HG03135 (cell line): ENCODE measurements at regions not wholly inside any gene's neighbourhood (a gene's known extent, or its start where the extent isn't known, plus 50 kb on each side); places are given as distances from the start of the nearest gene placed in this dataset.
"Not testable (repeated sequence)": the region's sequence is repeated elsewhere in the genome, so short reads cannot be mapped to it uniquely, and the experiment has no call there.

Experiments used
- ATAC-seq: cut with Tn5 transposase; IDR thresholded peaks from one replicate; pipeline ENCODE4 v1.9.1; 2021; ENCODE audit warnings: mild to moderate bottlenecking, moderate library complexity; ENCODE audit not compliant: unreplicated experiment

DNA sequence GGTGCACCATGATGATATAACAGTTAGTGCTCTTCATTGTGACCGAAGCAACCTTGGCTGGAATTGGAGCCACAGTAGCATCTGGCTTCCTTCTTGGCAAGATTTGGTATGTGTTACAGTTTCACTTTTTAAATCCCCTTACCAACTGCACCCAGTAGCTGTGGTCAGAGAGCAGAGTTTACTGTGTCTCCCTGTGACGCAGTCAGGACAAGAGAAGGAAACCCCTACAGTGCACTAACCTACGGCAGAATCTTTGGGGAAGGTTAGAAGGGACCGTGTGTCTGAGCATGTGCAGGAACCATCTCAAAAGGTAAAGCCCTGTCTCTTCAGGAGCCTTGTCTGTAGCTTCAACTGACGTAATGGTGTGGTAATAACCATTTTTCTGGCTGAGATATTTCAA, 134.0 kb downstream of the FAM72B start:
- ATAC-seq = not testable (repeated sequence)

DNA sequence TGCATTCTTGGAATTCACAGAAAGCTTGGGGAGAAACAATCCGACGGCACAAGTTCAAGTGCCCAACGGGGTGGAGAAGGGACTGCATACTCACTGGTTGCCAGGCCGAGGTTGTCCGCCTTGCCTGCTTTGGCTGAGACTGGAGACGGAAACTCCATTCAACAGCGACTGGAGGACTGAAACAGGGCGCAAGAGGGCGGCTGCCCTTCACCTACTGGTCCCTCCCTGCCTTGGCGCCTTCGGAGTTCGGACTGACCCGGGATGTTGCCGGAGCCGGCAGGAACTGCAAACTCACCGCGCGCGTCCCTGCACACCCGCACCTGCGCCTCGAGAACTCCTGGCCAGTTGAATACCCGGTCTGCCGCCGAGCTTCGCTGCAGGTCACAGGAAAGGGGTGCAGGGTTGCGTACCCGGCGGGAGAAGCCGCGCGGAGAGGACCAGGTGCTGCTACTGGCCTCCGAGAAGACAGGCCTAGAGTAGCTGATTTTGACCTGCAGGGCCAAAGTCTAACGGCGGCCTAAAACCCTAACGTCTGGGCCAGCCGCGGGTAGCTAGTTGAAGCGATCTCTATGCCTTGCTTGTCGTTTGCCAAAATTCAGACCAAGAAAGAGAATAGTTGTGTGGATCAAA, 132.9 kb downstream of the FAM72B start:
- ATAC-seq = not testable (repeated sequence)

DNA sequence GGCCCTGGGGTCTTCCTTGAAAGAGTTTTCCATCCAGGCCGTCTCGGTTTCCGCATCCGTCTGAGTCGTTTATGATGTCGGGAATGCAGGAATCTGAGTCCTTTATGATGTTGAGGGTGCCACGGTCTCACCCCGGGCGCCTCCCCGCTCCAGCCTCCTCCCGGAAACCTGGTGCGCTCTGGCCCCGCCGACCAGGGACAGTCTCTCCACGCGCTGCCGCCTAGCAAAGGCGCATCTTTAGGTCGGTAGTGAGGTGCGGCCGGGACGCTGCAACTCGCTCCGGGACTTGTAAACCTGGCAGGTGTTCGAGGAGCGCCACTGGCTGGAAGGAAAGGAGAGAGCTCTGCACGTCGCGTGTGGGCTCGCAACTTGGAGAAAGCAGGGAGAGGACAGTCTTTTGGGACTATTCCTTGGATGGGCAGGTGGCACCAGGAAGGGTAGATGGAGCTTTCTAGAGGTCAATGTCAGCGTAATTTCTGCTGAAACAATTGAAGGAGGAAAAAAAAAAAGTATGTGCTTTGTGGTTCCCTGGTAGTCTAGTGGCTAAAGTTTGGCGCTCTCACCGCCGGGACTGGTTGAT, 132.0 kb downstream of the FAM72B start:
- ATAC-seq = not testable (repeated sequence)

DNA sequence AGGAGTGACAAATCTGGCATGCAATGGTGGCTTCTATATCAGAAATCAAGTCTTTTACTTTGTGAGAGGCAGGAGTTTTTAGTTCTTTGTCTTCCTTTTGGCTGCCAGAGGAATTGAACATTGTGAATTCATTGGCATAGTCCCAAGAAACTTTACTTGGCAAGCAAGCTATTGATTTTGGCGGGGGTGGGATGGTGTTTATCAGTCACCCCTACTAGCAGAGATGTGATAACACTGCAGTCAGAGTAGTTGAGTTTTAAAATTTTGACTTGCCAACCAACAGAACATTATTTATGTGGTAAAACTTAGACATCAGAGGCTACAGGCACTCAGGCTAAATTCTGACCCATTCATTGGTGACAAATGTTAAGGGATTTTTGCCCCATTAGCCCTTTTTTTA, 129.2 kb downstream of the FAM72B start:
- not testable (repeated sequence) for ATAC-seq

DNA sequence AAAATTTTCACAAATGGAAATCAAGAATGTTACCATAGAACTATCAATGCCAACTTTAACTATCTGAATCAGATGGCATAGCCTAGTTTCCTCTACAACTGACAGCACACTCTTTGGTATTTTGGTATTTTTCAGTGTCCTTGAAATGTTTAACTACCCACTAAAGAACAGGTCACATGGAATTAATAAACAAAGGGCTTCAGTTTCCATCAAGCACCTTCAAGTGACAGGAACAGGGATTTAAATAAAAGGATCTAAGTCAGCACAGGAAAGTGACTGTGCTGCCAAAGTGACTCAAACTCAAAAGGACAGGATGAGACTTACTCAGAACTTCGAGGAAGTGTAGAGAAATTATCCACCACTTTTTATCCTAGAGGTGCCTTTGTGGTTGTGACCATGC, 117.2 kb downstream of the FAM72B start:
- not testable (repeated sequence) for ATAC-seq

GRCh38 chr1:121068738-121069499, 115.2 kb downstream of the FAM72B start:
- ATAC-seq = not testable (repeated sequence)

DNA sequence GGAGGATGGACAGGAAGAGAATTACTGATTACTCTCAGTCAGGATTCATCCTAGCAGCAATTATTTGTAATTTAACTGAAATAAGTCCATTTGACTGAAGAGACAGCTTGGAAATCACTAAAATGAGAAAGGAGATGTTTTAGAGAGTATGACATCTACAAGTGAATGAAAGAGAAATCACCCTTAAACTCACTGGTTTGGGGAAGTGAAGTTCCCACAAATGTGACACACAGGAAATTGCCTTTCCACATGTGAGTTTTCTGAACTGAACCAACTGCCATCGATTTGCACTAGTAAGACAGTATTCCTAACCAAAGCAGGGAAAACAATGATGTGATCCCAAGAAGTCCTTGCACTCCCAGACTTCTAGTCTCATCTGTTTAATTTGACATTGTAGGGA, 110.3 kb downstream of the FAM72B start:
- ATAC-seq = not testable (repeated sequence)

- not testable (repeated sequence) for ATAC-seq
These were observed 108.8 kb downstream of the FAM72B start for GRCh38 chr1:121075254-121075805.

DNA sequence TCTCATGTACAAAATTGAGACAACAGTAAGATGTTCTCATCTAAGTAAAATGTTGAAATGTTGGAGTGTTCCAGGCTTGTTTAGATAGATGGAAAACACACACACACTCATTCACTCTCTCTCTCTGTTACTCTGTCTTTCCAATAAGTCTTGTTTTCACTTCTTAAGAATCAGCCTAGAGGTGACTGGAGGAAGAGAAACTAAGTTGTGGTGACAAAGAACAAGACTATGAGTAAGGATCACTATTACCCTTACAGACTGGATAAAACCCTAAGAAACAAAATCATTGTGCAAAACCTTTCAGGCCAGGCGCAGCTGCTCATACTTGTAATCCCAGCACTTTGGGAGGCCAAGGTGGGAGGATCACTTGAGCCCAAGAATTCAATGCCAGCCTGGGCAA, 107.5 kb downstream of the FAM72B start:
- ATAC-seq = not testable (repeated sequence)

- ATAC-seq = not testable (repeated sequence)
These were observed 104.5 kb downstream of the FAM72B start for GRCh38 chr1:121079655-121080054.

- ATAC-seq = not testable (repeated sequence)
These were observed 103.8 kb downstream of the FAM72B start for GRCh38 chr1:121080197-121080903.

- not testable (repeated sequence) for ATAC-seq
These were observed 103.3 kb downstream of the FAM72B start for GRCh38 chr1:121080904-121081264.

GRCh38 chr1:121081625-121082199, 102.4 kb downstream of the FAM72B start:
- not testable (repeated sequence) for ATAC-seq

DNA sequence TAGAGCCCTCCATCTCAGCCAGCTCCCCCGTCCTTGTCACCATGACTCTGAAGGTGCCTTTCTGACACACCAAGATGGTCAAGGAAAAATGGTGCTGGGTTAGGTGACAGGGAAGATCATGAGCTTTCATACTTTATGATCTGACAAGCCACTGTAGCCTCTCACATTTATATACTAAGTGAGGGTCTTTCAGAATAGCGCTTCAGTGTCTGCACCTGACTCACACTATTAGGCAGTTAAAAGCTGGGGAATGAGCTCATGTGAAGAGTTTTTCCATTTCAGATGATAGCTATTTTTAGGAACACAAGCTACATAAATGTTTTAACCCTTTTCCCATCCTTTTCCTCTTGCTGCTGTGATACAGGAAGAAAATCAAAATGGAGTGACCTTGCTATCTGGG, 101.1 kb downstream of the FAM72B start:
- not testable (repeated sequence) for ATAC-seq

DNA sequence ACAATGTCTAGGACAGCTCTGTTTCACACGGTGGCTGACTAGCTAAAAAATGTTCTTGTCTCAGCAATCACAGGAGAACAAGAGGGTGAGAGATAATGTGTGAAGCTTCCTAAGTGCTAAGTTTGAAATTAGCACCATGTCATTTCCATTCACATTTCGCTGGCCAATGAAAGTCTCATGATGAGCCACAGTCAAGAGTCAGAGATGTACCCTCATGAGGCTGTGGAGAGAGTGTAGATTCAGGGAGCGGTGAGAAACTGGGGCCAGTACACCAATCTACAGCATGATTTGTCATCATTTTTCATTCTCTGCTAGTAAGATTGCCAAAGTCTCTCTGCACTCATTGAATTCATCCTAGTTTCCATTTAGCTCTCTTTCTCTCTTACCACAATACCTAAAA, 97.9 kb downstream of the FAM72B start:
- ATAC-seq = not testable (repeated sequence)

- ATAC-seq = not testable (repeated sequence)
These were observed 96.9 kb downstream of the FAM72B start for GRCh38 chr1:121087221-121087620.

DNA sequence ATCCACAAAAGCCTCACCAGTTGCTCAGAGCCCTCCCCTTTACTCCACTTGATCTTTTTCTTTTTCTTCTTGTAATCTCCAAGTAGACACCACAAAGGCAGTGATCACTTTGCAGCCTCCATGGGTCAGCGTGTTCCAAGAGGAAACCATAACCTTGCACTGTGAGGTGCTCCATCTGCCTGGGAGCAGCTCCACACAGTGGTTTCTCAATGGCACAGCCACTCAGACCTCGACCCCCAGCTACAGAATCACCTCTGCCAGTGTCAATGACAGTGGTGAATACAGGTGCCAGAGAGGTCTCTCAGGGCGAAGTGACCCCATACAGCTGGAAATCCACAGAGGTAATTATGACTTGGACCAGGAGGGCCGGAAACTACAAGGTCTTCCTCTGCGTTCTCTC, 95.6 kb downstream of the FAM72B start:
- not testable (repeated sequence) for ATAC-seq

DNA sequence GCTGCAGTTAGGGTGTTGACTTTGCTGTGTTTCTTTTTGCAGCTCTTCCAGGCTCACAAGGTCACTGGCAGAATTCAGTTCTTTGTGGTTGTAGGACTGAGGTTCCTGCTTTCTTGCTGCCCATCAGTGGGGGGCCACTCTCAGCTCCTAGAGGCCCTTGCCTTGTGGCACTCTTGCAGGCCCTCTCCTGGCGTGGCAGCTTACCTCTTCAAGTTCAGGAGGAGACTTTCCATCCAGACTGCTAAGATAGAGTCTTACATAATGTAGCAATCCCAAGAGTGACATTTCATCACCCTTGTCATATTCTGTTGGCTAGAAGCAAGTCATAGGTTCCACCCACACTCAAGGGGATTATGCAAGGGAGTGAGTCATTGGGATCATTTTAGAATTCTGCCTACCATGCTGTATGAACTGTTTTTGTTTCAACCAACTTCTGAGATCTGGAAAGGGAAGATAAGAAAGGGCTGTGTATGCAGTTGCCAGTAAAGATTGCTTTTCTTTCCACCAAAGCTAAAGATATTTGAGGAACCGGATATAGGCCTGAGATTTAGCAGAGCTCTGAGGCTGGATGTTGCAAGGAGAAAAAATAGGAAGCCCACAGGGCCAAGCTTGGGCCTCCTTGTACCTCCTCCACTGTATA, 91.7 kb downstream of the FAM72B start:
- ATAC-seq = not testable (repeated sequence)

DNA sequence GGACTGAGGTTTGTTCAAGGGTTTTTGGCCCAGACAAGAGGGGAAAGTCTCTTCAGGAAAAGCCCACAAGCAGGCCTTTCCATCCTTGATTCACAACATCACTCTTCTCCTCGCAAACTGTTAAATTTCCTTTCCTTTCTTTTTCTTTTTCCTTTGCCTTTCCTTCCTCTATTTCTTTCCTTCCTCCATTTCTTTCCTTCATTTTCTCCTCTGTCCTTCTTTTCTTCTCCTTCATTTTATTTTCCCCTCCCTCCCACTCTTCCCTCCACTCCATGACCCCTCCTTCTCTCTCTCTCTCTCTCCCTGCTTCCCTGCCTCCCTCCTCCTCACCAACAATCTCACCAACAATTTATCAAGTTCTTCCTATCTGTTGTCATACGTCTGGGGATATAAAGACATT, 89.1 kb downstream of the FAM72B start:
- ATAC-seq = not testable (repeated sequence)
